GM20000 (cell line): ENCODE measurements at regions not wholly inside any gene's neighbourhood (a gene's known extent, or its start where the extent isn't known, plus 50 kb on each side); places are given as distances from the start of the nearest gene placed in this dataset.

ENCODE experiments used
- DNase-seq: peaks from one replicate; pipeline ENCODE4 v3.0.0; 2012; ENCODE audit warnings: low spot score
- TF ChIP-seq, protein P1 (sequence below): IDR thresholded peaks from 2 replicates; pipeline ENCODE4 v1.5.1; 2012; ENCODE audit warnings: mild to moderate bottlenecking, control low read depth; ENCODE audit errors: extremely low read depth, missing control alignments

DNA sequence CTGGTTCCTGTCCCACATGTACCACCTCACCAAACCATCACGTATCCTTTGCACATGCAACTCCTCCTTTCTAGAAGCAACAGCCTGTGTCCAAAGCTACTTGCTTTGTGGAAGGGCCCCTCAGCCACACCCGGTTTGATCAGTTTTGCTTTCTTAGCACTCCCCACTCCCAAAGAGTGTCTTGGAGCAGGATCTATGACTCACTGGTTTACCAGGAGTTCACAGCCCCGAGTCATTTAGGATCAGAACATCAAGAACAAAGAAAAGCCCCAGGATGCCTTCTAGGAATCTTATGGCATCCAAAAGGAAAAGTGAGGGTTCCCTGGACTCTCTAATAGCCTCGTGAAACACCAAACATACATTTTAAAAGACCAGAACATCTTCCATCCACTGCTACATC lies 50.7 kb upstream of the IGF1R start:
- TF ChIP-seq, protein P1, sequence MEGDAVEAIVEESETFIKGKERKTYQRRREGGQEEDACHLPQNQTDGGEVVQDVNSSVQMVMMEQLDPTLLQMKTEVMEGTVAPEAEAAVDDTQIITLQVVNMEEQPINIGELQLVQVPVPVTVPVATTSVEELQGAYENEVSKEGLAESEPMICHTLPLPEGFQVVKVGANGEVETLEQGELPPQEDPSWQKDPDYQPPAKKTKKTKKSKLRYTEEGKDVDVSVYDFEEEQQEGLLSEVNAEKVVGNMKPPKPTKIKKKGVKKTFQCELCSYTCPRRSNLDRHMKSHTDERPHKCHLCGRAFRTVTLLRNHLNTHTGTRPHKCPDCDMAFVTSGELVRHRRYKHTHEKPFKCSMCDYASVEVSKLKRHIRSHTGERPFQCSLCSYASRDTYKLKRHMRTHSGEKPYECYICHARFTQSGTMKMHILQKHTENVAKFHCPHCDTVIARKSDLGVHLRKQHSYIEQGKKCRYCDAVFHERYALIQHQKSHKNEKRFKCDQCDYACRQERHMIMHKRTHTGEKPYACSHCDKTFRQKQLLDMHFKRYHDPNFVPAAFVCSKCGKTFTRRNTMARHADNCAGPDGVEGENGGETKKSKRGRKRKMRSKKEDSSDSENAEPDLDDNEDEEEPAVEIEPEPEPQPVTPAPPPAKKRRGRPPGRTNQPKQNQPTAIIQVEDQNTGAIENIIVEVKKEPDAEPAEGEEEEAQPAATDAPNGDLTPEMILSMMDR, result no peak
- DNase-seq, result no peak
